ENCODE measurements at regions not wholly inside any gene's neighbourhood (a gene's known extent, or its start where the extent isn't known, plus 50 kb on each side); places are given as distances from the start of the nearest gene placed in this dataset.

DNA sequence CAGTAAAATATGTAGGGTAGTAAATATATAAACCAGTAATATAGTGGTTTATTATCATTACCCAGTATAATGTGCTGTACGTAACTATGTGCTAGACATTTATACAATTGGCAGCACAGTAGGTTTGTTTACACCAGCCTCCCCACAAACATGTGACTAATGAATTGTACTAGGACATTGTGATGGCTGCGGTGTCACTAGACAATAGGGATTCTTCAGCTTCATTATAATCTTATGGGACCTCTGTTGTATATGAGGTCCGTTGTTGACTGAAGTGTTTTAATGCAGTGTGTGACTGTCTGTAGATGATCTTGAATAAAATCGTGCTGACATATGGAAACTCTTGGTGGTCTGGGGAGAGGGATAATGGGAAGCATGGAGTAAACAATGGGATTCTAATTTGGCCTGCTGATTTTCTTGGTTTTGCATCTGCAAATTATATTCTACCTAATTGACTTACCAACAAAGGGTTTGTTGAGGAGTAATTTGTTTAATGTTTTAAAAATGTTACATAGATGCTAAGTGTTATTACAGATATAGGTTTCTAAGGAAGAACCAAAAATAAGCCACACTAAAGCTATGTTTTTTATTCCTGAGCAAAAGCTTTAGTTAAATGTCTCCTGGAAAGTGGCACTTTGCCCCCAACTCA lies 496.5 kb upstream of the TBL1XR1 start:
- no peaks in the 10 kb centered on the region for H3K9me3 ChIP-seq
- H3K27me3 ChIP-seq: no peaks in the 10 kb centered on the region
- H3K4me3 ChIP-seq (ENCODE audit: low read depth, low read length): no peak overlapping the region
- H3K4me1 ChIP-seq: no peaks in the 10 kb centered on the region; the same call in 1 of the 2 replicates
- no peaks in the 10 kb centered on the region for H3K36me3 ChIP-seq
- DNase-seq: no peak
- TF ChIP-seq, protein P1, sequence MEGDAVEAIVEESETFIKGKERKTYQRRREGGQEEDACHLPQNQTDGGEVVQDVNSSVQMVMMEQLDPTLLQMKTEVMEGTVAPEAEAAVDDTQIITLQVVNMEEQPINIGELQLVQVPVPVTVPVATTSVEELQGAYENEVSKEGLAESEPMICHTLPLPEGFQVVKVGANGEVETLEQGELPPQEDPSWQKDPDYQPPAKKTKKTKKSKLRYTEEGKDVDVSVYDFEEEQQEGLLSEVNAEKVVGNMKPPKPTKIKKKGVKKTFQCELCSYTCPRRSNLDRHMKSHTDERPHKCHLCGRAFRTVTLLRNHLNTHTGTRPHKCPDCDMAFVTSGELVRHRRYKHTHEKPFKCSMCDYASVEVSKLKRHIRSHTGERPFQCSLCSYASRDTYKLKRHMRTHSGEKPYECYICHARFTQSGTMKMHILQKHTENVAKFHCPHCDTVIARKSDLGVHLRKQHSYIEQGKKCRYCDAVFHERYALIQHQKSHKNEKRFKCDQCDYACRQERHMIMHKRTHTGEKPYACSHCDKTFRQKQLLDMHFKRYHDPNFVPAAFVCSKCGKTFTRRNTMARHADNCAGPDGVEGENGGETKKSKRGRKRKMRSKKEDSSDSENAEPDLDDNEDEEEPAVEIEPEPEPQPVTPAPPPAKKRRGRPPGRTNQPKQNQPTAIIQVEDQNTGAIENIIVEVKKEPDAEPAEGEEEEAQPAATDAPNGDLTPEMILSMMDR (IDR thresholded peaks at IDR 0.05; ENCODE audit: low read depth, low read length): no peak

DNA sequence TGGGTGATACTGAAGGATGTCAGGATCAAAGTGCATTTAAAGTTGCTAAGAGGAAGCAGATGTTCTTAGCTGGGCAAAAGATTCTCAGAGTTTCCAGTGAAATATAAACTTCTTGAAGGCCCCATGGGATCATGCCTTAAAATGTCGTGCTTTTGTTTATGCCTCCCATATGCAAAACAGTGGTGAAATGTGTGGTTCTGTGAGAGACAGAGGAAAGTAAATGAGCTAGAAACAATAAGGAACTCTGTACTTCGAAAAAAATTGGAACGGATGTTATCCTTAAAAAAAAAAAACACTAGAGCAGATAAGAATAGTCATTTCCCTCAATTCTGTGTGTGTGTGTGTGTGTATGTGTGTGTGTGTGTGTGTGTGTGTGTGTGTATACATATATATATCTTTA lies 497.0 kb upstream of the TBL1XR1 start:
- Histone ChIP-seq H3K4me1 (no peaks in the 10 kb centered on the region; the same call in 1 of the 2 replicates), H3K36me3 (no peaks in the 10 kb centered on the region), H3K4me3 (ENCODE audit: low read depth, low read length) (no peak overlapping the region), H3K9me3 (no peaks in the 10 kb centered on the region), H3K27me3 (no peaks in the 10 kb centered on the region)
- no peak for DNase-seq
- TF ChIP-seq, protein P1 (IDR thresholded peaks at IDR 0.05; ENCODE audit: low read depth, low read length): no peak

GRCh38 chr3:177694951-177695350 lies 497.7 kb upstream of the TBL1XR1 start:
- Histone ChIP-seq H3K27me3 (no peaks in the 10 kb centered on the region), H3K36me3 (no peaks in the 10 kb centered on the region), H3K4me1 (no peaks in the 10 kb centered on the region; the same call in 1 of the 2 replicates), H3K4me3 (ENCODE audit: low read depth, low read length) (no peak overlapping the region), H3K9me3 (no peaks in the 10 kb centered on the region)
- TF ChIP-seq, protein P1 (IDR thresholded peaks at IDR 0.05; ENCODE audit: low read depth, low read length): no peak
- no peak for DNase-seq

- Histone ChIP-seq H3K9me3 (no peaks in the 10 kb centered on the region), H3K4me3 (ENCODE audit: low read depth, low read length) (no peak overlapping the region), H3K36me3 (no peaks in the 10 kb centered on the region), H3K4me1 (no peaks in the 10 kb centered on the region), H3K27me3 (no peaks in the 10 kb centered on the region)
- DNase-seq: no peak
- TF ChIP-seq, protein P1 (IDR thresholded peaks at IDR 0.05; ENCODE audit: low read depth, low read length): no peak
These were observed 502.8 kb upstream of the TBL1XR1 start for GRCh38 chr3:177700117-177700516.

DNA sequence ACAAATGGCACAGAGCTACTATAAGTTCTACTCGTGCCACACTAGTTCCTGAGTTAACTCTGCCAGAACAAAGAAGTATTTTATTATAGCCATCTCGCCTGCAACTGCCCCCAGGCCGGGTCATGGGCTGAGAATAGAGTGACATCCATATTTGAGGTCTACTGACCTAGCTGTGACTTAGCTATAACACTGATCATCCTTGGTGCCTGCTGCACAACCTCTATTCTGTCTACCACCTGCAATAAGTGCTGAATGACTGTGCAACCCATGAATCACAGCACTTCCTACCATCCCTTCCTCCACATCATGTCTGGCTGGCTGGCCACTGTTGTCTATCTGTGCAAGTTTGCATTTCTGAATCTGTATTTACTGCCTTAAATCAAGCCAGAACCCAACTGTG lies 506.5 kb upstream of the TBL1XR1 start:
- no peaks in the 10 kb centered on the region for H3K9me3 ChIP-seq

More for the DNA sequence above, 506.5 kb upstream of the TBL1XR1 start:
- no peak for DNase-seq
- no peaks in the 10 kb centered on the region for H3K27me3 ChIP-seq
- H3K4me3 ChIP-seq (ENCODE audit: low read depth, low read length): no peak overlapping the region
- H3K4me1 ChIP-seq: no peaks in the 10 kb centered on the region
- TF ChIP-seq, protein P1 (IDR thresholded peaks at IDR 0.05; ENCODE audit: low read depth, low read length): no peak
- H3K36me3 ChIP-seq: no peaks in the 10 kb centered on the region

All from BE2C (cell line).